SU-DHL-6 (cell line): ENCODE measurements at regions not wholly inside any gene's neighbourhood (a gene's known extent, or its start where the extent isn't known, plus 50 kb on each side); places are given as distances from the start of the nearest gene placed in this dataset.

Source experiments
- H2AFZ ChIP-seq: fragments of 200-600 bp; sonication (generic); 2 replicates; pipeline ENCODE4 v1.6.1; 2014; ENCODE audit warnings: low read depth, mild to moderate bottlenecking, moderate library complexity, mixed read lengths, antibody characterized with exemption, low read length; ENCODE audit not compliant: severe bottlenecking
- H3F3A ChIP-seq: fragments of 200-600 bp; shearing (Covaris generic); 2 replicates; pipeline ENCODE4 v1.6.0; 2016; ENCODE audit warnings: antibody characterized with exemption, mild to moderate bottlenecking; ENCODE audit not compliant: insufficient read depth
- H3K27ac ChIP-seq: fragments of 200-600 bp; sonication (generic); 2 replicates; pipeline ENCODE4 v1.5.1; 2016; ENCODE audit warnings: low read depth, mild to moderate bottlenecking, low read length, moderate library complexity, mixed read lengths
- H3K27me3 ChIP-seq: fragments of 200-600 bp; sonication (generic), shearing (Covaris generic); 2 replicates; pipeline ENCODE4 v1.6.0; 2014; ENCODE audit warnings: mild to moderate bottlenecking, low read length
- H3K36me3 ChIP-seq: fragments of 200-600 bp; sonication (generic); 2 replicates; pipeline ENCODE4 v1.6.1; 2014; ENCODE audit warnings: mild to moderate bottlenecking, low read length, mixed read lengths
- H3K4me2 ChIP-seq: fragments of 300-600, 200-600 bp; shearing (Covaris generic), sonication (generic); 2 replicates; pipeline ENCODE4 v1.6.0; 2014; ENCODE audit warnings: low read length, low read depth, mild to moderate bottlenecking; ENCODE audit not compliant: poor library complexity, severe bottlenecking
- H3K4me3 ChIP-seq: fragments of 200-600 bp; sonication (generic); 2 replicates; pipeline ENCODE4 v1.5.1; 2014; ENCODE audit warnings: antibody characterized with exemption, low read length, mild to moderate bottlenecking, mixed read lengths; ENCODE audit not compliant: insufficient read depth, poor library complexity, severe bottlenecking
- H3K79me2 ChIP-seq: fragments of 200-600 bp; sonication (generic); 2 replicates; pipeline ENCODE4 v1.6.1; 2014; ENCODE audit warnings: mild to moderate bottlenecking, low read length, moderate library complexity; ENCODE audit not compliant: insufficient read depth
- H3K9ac ChIP-seq: fragments of 200-600 bp; sonication (generic); 2 replicates; pipeline ENCODE4 v1.7.0; 2014; ENCODE audit warnings: mild to moderate bottlenecking, low read length
- H3K9me2 ChIP-seq: fragments of 200-600 bp; sonication (generic); replicated peaks from 2 replicates; pipeline ENCODE4 v1.6.1; 2014; ENCODE audit warnings: low read length; ENCODE audit not compliant: insufficient read depth
- H3K9me3 ChIP-seq: fragments of 200-600 bp; sonication (generic); 2 replicates; pipeline ENCODE4 v1.6.1; 2014; ENCODE audit warnings: low read length, mixed read lengths; ENCODE audit not compliant: insufficient read depth
- H4K20me1 ChIP-seq: fragments of 200-600 bp; sonication (generic); 2 replicates; pipeline ENCODE4 v1.6.1; 2014; ENCODE audit warnings: low read depth, mild to moderate bottlenecking, antibody characterized with exemption, low read length, moderate library complexity, mixed read lengths
- EZH2phosphoT487 ChIP-seq: fragments of 200-600 bp; sonication (generic), shearing (Covaris generic); conservative IDR thresholded peaks from 2 replicates; pipeline ENCODE4 v1.6.1; 2018; ENCODE audit warnings: mild to moderate bottlenecking, antibody characterized with exemption, low read length, moderate library complexity, mixed read lengths
- TF ChIP-seq, protein P1 (sequence below): fragments of 200-600 bp; sonication (generic); IDR thresholded peaks from one replicate; pipeline ENCODE4 v1.5.1; 2017; ENCODE audit warnings: antibody characterized with exemption, mild to moderate bottlenecking, low read length, moderate library complexity; ENCODE audit not compliant: insufficient read depth, poor library complexity, severe bottlenecking

DNA sequence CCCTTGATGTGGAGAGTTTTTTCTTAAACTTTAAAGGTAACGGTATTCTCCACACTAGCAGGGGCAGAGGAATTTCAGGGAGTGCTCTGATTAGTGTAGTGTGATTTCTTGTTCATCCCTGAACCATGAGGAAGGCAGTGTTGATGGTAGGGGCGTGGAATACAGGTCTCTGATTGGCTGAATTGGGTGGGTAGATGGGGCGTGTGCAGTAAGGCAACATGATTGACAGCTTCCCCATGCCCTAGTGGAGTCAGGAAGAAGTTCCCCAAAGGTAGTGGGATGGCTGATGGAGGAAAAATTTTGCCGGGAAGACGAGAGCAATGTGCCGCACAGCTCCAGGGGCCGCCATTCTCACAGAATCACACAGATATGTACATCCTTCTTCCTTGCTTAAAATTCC, 97.4 kb upstream of the SALL4 start:
- H3K27me3 ChIP-seq = no peaks in the 10 kb centered on the region
- H3K4me2 ChIP-seq = no peak overlapping the region
- H4K20me1 ChIP-seq = no peaks in the 10 kb centered on the region
- no peak overlapping the region for H3K9ac ChIP-seq
- TF ChIP-seq EZH2phosphoT487 = no peak
- TF ChIP-seq, protein P1, sequence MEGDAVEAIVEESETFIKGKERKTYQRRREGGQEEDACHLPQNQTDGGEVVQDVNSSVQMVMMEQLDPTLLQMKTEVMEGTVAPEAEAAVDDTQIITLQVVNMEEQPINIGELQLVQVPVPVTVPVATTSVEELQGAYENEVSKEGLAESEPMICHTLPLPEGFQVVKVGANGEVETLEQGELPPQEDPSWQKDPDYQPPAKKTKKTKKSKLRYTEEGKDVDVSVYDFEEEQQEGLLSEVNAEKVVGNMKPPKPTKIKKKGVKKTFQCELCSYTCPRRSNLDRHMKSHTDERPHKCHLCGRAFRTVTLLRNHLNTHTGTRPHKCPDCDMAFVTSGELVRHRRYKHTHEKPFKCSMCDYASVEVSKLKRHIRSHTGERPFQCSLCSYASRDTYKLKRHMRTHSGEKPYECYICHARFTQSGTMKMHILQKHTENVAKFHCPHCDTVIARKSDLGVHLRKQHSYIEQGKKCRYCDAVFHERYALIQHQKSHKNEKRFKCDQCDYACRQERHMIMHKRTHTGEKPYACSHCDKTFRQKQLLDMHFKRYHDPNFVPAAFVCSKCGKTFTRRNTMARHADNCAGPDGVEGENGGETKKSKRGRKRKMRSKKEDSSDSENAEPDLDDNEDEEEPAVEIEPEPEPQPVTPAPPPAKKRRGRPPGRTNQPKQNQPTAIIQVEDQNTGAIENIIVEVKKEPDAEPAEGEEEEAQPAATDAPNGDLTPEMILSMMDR = no peak
- H2AFZ ChIP-seq = no peak overlapping the region
- no peak overlapping the region for H3K27ac ChIP-seq
- H3K79me2 ChIP-seq = no peaks in the 10 kb centered on the region
- no peaks in the 10 kb centered on the region for H3K9me2 ChIP-seq
- H3K4me3 ChIP-seq = no peak overlapping the region
- H3F3A ChIP-seq = no peaks in the 10 kb centered on the region
- H3K9me3 ChIP-seq = no peaks in the 10 kb centered on the region
- H3K36me3 ChIP-seq = no peaks in the 10 kb centered on the region

GRCh38 chr20:51898788-51899187, 96.5 kb upstream of the SALL4 start:
- Histone ChIP-seq H4K20me1 (no peaks in the 10 kb centered on the region), H3K79me2 (no peaks in the 10 kb centered on the region), H3F3A (no peaks in the 10 kb centered on the region), H3K9me3 (no peaks in the 10 kb centered on the region), H2AFZ (no peak overlapping the region), H3K27ac (no peak overlapping the region), H3K4me2 (no peak overlapping the region), H3K36me3 (no peaks in the 10 kb centered on the region), H3K4me3 (no peak overlapping the region), H3K9ac (no peak overlapping the region), H3K27me3 (no peaks in the 10 kb centered on the region), H3K9me2 (no peaks in the 10 kb centered on the region)
- TF ChIP-seq, protein P1 = no peak
- TF ChIP-seq EZH2phosphoT487 = no peak

DNA sequence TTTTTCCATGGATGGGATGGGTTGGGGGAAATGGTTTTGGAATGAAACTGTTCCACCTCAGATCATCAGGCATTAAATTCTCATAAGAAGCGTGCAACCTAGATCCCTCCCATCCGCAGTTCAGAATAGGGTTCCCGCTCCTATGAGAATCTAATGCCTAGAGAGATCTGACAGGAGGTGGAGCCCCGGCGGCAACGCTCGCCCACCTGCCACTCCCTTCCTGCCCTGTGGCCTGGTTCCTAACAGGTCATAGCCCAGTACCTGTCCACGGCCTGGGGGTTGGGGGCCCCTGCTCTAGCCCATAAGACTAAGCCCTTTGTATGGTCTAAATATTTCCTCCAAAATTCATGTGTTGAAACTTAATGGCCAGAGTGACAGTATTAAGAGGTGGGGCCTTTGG, 92.3 kb upstream of the SALL4 start:
- Histone ChIP-seq H3K9ac (no peak overlapping the region), H3K4me2 (no peak overlapping the region), H3K27me3 (no peaks in the 10 kb centered on the region), H3K4me3 (no peak overlapping the region), H3K36me3 (no peaks in the 10 kb centered on the region), H3K9me3 (no peaks in the 10 kb centered on the region), H3K79me2 (no peaks in the 10 kb centered on the region), H3F3A (no peaks in the 10 kb centered on the region), H4K20me1 (no peaks in the 10 kb centered on the region), H3K9me2 (no peaks in the 10 kb centered on the region), H2AFZ (no peak overlapping the region), H3K27ac (no peak overlapping the region)
- no peak for TF ChIP-seq EZH2phosphoT487
- TF ChIP-seq, protein P1 = no peak

DNA sequence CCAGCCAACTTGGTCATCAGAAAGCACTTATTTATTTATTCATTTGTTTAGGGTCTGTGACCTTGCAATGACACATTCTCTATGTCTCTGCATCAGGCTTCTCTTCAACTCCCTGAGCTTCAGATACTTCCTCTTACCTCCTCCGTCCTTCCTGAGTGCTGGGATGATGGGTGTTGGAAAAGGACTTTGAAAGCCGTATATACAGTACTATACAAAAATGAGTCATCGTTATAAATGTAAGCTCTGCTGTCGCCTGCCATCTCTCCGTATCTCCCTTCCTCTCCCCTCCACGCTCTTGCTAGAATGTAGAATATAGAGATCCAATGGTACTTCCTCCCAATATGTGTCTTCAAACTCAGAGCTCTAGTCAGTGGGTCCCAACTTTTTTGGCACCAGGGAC, 91.9 kb upstream of the SALL4 start:
- Histone ChIP-seq H3K9ac (no peak overlapping the region), H3K4me2 (no peak overlapping the region), H3K79me2 (no peaks in the 10 kb centered on the region), H2AFZ (no peak overlapping the region), H3K4me3 (no peak overlapping the region), H4K20me1 (no peaks in the 10 kb centered on the region), H3K9me3 (no peaks in the 10 kb centered on the region), H3K9me2 (no peaks in the 10 kb centered on the region), H3K27ac (no peak overlapping the region), H3K36me3 (no peaks in the 10 kb centered on the region), H3K27me3 (no peaks in the 10 kb centered on the region), H3F3A (no peaks in the 10 kb centered on the region)
- TF ChIP-seq, protein P1 = no peak
- TF ChIP-seq EZH2phosphoT487 = no peak
